ENCODE measurements at regions not wholly inside any gene's neighbourhood (a gene's known extent, or its start where the extent isn't known, plus 50 kb on each side); places are given as distances from the start of the nearest gene placed in this dataset.
A peak's percentile ranks its signal among the peaks of the same experiment; 100 is the strongest.

DNA sequence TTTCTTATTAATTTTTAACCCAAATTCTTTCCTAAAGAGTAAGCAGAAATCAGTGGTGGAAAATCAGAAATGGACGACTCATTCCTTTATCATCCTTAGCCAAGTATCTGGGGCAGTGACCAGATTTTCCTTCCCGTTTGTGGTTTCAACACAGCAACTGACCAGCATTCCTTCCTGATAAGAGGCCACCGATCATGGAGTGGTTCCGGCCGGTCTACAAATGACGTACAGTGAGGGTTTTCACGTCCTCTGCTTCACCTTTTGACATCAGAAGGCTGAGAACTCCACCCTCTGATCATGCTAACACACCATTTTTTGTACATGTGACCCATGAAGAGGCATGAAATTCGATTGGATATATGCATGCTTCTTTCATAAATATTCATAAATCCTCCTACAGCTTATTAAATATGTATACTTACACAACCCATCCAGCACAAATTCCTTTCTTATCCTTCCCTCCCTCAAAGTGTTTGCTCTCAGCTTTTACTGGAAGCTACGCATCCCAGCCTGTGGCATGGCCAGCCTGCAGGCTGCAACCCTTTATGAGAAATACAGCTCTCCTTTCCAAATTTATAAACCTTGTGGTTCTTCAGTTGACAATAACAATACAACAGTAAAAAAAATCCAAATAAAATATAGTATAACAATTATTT is 173.0 kb upstream of the CASK start:
- peak; percentile 87 for DNase-seq (ENCODE audit: low read depth)
- TF ChIP-seq, protein P1, sequence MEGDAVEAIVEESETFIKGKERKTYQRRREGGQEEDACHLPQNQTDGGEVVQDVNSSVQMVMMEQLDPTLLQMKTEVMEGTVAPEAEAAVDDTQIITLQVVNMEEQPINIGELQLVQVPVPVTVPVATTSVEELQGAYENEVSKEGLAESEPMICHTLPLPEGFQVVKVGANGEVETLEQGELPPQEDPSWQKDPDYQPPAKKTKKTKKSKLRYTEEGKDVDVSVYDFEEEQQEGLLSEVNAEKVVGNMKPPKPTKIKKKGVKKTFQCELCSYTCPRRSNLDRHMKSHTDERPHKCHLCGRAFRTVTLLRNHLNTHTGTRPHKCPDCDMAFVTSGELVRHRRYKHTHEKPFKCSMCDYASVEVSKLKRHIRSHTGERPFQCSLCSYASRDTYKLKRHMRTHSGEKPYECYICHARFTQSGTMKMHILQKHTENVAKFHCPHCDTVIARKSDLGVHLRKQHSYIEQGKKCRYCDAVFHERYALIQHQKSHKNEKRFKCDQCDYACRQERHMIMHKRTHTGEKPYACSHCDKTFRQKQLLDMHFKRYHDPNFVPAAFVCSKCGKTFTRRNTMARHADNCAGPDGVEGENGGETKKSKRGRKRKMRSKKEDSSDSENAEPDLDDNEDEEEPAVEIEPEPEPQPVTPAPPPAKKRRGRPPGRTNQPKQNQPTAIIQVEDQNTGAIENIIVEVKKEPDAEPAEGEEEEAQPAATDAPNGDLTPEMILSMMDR (IDR thresholded peaks at IDR 0.05; ENCODE audit: insufficient read depth, low read length, poor library complexity, severe bottlenecking) = no peak

DNA sequence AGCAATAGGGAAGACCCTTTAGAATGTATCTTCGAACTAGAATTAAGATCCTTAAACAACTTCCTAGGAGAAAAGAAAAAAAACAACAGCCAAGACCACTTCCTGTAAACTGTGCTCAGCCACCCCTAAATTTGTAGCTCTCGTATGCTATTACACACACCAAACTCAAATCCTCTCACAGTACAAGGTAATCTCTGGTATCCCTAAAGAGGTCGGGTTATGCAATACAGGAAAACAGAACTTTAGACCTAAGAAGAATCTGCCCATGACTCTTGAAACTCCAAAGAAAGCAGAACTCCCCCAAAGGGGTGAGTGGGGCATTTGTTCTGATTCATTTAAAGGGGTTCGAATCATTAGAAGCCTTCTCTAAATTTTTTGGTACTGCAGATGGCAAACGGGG is 170.9 kb upstream of the CASK start:
- H3K36me3 ChIP-seq (ENCODE audit: control insufficient read depth, insufficient read depth, low read length) = no peaks in the 10 kb centered on the region
- H3K27me3 ChIP-seq (ENCODE audit: control insufficient read depth, insufficient read depth, low read length) = no peaks in the 10 kb centered on the region
- no peak overlapping the region for H3K4me3 ChIP-seq (ENCODE audit: low read depth, low read length)
- TF ChIP-seq, protein P1 (IDR thresholded peaks at IDR 0.05; ENCODE audit: insufficient read depth, low read length, poor library complexity, severe bottlenecking) = no peak
- no peak for DNase-seq (ENCODE audit: low read depth)

More for the DNA sequence above, 173.0 kb upstream of the CASK start:
- no peaks in the 10 kb centered on the region for H3K36me3 ChIP-seq (ENCODE audit: control insufficient read depth, insufficient read depth, low read length)
- no peaks in the 10 kb centered on the region for H3K27me3 ChIP-seq (ENCODE audit: control insufficient read depth, insufficient read depth, low read length)
- H3K4me3 ChIP-seq (ENCODE audit: low read depth, low read length) = no peak overlapping the region

DNA sequence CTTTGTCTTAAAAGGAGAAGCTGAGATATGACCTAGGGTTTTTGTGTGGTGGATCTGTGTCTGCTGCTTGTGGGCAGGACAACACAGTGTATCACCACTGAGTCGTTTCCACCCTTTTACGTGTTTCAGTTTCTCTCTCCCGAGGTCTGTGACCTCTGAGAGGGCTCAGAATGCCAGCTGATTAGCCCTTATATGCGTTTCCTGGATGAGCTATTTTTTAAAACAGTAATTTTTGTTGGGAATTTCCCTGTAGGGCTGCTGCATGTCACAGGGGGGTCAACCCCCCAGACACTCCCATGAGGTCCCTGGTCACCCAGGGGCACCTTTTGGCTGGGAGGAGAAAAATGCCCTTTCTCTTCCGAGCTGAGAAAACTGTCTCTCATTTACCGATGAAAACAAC is 170.4 kb upstream of the CASK start:
- Histone ChIP-seq H3K4me3 (ENCODE audit: low read depth, low read length) (no peak overlapping the region), H3K36me3 (ENCODE audit: control insufficient read depth, insufficient read depth, low read length) (no peaks in the 10 kb centered on the region), H3K27me3 (ENCODE audit: control insufficient read depth, insufficient read depth, low read length) (no peaks in the 10 kb centered on the region)
- TF ChIP-seq, protein P1 (IDR thresholded peaks at IDR 0.05; ENCODE audit: insufficient read depth, low read length, poor library complexity, severe bottlenecking) = no peak
- DNase-seq (ENCODE audit: low read depth) = no peak

DNA sequence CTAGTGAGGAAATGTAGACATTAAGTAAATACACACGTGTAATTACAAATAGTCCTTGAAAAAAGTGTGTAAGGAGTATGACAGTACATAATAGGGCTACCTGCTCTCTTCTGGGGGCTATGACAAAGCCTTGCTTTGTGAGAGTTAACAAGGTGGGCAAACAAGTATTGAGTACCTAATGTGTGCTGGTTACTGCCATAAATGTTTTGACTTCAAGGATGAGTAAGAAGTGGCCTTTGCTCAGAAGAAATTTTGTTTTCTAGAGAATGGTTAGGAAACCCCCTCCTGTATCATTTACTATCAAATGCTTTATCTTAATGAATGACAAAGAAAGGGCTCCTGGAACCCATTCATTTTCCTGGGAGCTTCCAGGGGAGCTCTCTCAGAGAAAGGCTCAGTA is 167.0 kb upstream of the CASK start:
- Histone ChIP-seq H3K27me3 (ENCODE audit: control insufficient read depth, insufficient read depth, low read length) (no peaks in the 10 kb centered on the region), H3K36me3 (ENCODE audit: control insufficient read depth, insufficient read depth, low read length) (no peaks in the 10 kb centered on the region), H3K4me3 (ENCODE audit: low read depth, low read length) (no peak overlapping the region)
- TF ChIP-seq, protein P1 (IDR thresholded peaks at IDR 0.05; ENCODE audit: insufficient read depth, low read length, poor library complexity, severe bottlenecking) = no peak
- DNase-seq (ENCODE audit: low read depth) = no peak

DNA sequence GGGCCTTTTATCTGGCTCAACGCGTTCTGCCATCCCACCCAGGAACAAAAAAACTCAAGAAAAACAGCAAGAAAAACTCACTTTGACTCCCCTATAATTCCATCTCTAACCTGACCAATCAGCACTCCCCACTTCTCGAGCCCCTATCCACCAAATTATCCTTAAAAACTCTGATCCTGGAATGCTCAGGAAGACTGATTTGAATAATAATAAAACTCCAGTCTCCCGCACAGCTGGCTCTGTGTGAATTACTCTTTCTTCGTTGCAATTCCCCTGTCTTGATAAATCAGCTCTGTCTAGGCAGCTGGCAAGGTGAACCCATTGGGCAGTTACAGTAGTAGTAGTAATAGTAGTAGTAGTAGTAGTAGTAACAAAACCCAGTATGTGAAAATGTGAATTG is 165.7 kb upstream of the CASK start:
- no peak for DNase-seq (ENCODE audit: low read depth)
- Histone ChIP-seq H3K4me3 (ENCODE audit: low read depth, low read length) (no peak overlapping the region), H3K36me3 (ENCODE audit: control insufficient read depth, insufficient read depth, low read length) (no peaks in the 10 kb centered on the region), H3K27me3 (ENCODE audit: control insufficient read depth, insufficient read depth, low read length) (no peaks in the 10 kb centered on the region)
- TF ChIP-seq, protein P1 (IDR thresholded peaks at IDR 0.05; ENCODE audit: insufficient read depth, low read length, poor library complexity, severe bottlenecking) = no peak

DNA sequence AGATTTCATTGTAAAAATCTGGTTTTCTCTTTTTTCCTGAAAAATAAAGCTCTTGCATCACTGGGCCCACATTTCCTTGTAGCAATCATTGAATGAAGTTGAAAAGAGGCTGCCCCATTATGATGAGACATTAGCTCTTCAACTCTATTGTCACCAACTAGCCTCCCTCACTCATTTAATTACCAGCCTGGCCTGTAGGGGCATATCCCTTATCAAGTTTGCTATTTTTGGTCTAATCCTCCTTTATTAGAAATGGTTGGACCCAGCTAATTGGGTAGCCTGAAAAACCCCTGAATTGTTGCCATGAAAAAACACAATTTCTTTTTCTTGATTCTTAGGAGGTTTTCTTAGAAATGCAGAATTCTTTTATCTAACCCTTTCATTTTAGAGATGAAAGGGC is 164.6 kb upstream of the CASK start:
- no peak for DNase-seq (ENCODE audit: low read depth)
- H3K36me3 ChIP-seq (ENCODE audit: control insufficient read depth, insufficient read depth, low read length) = no peaks in the 10 kb centered on the region
- H3K4me3 ChIP-seq (ENCODE audit: low read depth, low read length) = no peak overlapping the region
- no peaks in the 10 kb centered on the region for H3K27me3 ChIP-seq (ENCODE audit: control insufficient read depth, insufficient read depth, low read length)
- TF ChIP-seq, protein P1 (IDR thresholded peaks at IDR 0.05; ENCODE audit: insufficient read depth, low read length, poor library complexity, severe bottlenecking) = no peak
